Urinary bladder (tissue), 3 donors: ENCODE measurements at regions not wholly inside any gene's neighbourhood (a gene's known extent, or its start where the extent isn't known, plus 50 kb on each side); places are given as distances from the start of the nearest gene placed in this dataset.
"Not testable (repeated sequence)": the region's sequence is repeated elsewhere in the genome, so short reads cannot be mapped to it uniquely, and the experiment has no call there.

ENCODE experiments used
- DNase-seq: peaks from one replicate; pipeline ENCODE4 v3.0.0-alpha.2; 2015; ENCODE audit errors: extremely low spot score
- H3K27ac ChIP-seq: one replicate; pipeline ENCODE4 v1.5.1; 2013; ENCODE audit warnings: low read depth, mild to moderate bottlenecking, moderate library complexity
- H3K36me3 ChIP-seq: one replicate; pipeline ENCODE4 v1.6.1; 2013; ENCODE audit warnings: mild to moderate bottlenecking, moderate library complexity; ENCODE audit not compliant: insufficient read depth
- H3K4me1 ChIP-seq: one replicate; pipeline ENCODE4 v1.6.1; 2013; ENCODE audit warnings: mild to moderate bottlenecking, moderate library complexity; ENCODE audit not compliant: insufficient read depth
- H3K4me3 ChIP-seq: one replicate; pipeline ENCODE4 v1.5.1; 2013; ENCODE audit warnings: low read depth, low read length
- WGBS: extraction: QIAGEN DNeasy Blood & Tissue Kit; methylation state at CpG from one replicate; pipeline ENCODE4 v1.1.7; 2013; 5-methylcytosine and 5-hydroxymethylcytosine counted together
- donor health status: healthy with polysubstance abuse.
- donor health status: healthy.

- DNase-seq, result no peak
- Histone ChIP-seq H3K4me1 (no peaks in the 10 kb centered on the region), H3K36me3 (no peaks in the 10 kb centered on the region), H3K27ac (no peak overlapping the region), H3K4me3 (no peak overlapping the region)
- WGBS, result 70% methylated on average over 2 of the region's 2 CpGs
Measured at GRCh38 chr1:199808110-199808870, 219.2 kb upstream of the NR5A2 start.

- H3K4me1 ChIP-seq, result no peaks in the 10 kb centered on the region
- no peak overlapping the region for H3K4me3 ChIP-seq
- WGBS, result 95% methylated on average over 1 of the region's 1 CpG
- DNase-seq, result no peak
- no peak overlapping the region for H3K27ac ChIP-seq
- no peaks in the 10 kb centered on the region for H3K36me3 ChIP-seq
Measured at GRCh38 chr1:199809311-199809710, 218.2 kb upstream of the NR5A2 start.

- H3K4me3 ChIP-seq, result no peak overlapping the region
- H3K4me1 ChIP-seq, result no peaks in the 10 kb centered on the region
- no peak overlapping the region for H3K27ac ChIP-seq
- DNase-seq, result no peak
- WGBS, result 85% methylated on average over 5 of the region's 5 CpGs
- no peaks in the 10 kb centered on the region for H3K36me3 ChIP-seq
Measured at GRCh38 chr1:199811163-199811562, 216.3 kb upstream of the NR5A2 start.

- Histone ChIP-seq H3K4me3 (no peak overlapping the region), H3K4me1 (no peaks in the 10 kb centered on the region), H3K27ac (no peak overlapping the region), H3K36me3 (no peaks in the 10 kb centered on the region)
- WGBS, result 74% methylated on average over 4 of the region's 4 CpGs
- DNase-seq, result no peak
Measured at GRCh38 chr1:199813198-199813597, 214.3 kb upstream of the NR5A2 start.

GRCh38 chr1:199815947-199816346, 211.6 kb upstream of the NR5A2 start:
- Histone ChIP-seq H3K4me3 (no peak overlapping the region), H3K4me1 (no peaks in the 10 kb centered on the region), H3K36me3 (no peaks in the 10 kb centered on the region), H3K27ac (no peak overlapping the region)
- no peak for DNase-seq
- WGBS, result 68% methylated on average over 3 of the region's 3 CpGs

GRCh38 chr1:199817266-199817665, 210.2 kb upstream of the NR5A2 start:
- Histone ChIP-seq H3K4me3 (no peak overlapping the region), H3K4me1 (no peaks in the 10 kb centered on the region), H3K27ac (no peak overlapping the region), H3K36me3 (no peaks in the 10 kb centered on the region)
- DNase-seq, result no peak
- 47% methylated on average over 1 of the region's 1 CpG for WGBS

GRCh38 chr1:199821029-199821779, 206.3 kb upstream of the NR5A2 start:
- no peak for DNase-seq
- H3K27ac ChIP-seq, result no peak overlapping the region
- H3K4me3 ChIP-seq, result no peak overlapping the region
- no peaks in the 10 kb centered on the region for H3K4me1 ChIP-seq
- WGBS, result 51% methylated on average over 4 of the region's 4 CpGs
- H3K36me3 ChIP-seq, result no peaks in the 10 kb centered on the region

- no peak for DNase-seq
- no peaks in the 10 kb centered on the region for H3K36me3 ChIP-seq
- no peak overlapping the region for H3K4me3 ChIP-seq
- H3K27ac ChIP-seq, result no peak overlapping the region
- WGBS, result 61% methylated on average over 2 of the region's 2 CpGs
- H3K4me1 ChIP-seq, result no peaks in the 10 kb centered on the region
Measured at GRCh38 chr1:199832451-199832850, 195.1 kb upstream of the NR5A2 start.

GRCh38 chr1:199834711-199835110, 192.8 kb upstream of the NR5A2 start:
- no peak overlapping the region for H3K27ac ChIP-seq
- WGBS, result 81% methylated on average over 1 of the region's 1 CpG
- no peaks in the 10 kb centered on the region for H3K4me1 ChIP-seq
- no peak overlapping the region for H3K4me3 ChIP-seq
- no peak for DNase-seq
- H3K36me3 ChIP-seq, result no peaks in the 10 kb centered on the region

- no peak for DNase-seq
- H3K36me3 ChIP-seq, result no peaks in the 10 kb centered on the region
- H3K4me3 ChIP-seq, result no peak overlapping the region
- H3K27ac ChIP-seq, result no peak overlapping the region
- H3K4me1 ChIP-seq, result no peaks in the 10 kb centered on the region
- WGBS, result 75% methylated on average over 2 of the region's 2 CpGs
Measured at GRCh38 chr1:199836430-199836829, 191.1 kb upstream of the NR5A2 start.

GRCh38 chr1:199837321-199837720, 190.2 kb upstream of the NR5A2 start:
- 36% methylated on average over 1 of the region's 1 CpG for WGBS
- no peak for DNase-seq
- no peak overlapping the region for H3K4me3 ChIP-seq
- no peaks in the 10 kb centered on the region for H3K4me1 ChIP-seq
- no peaks in the 10 kb centered on the region for H3K36me3 ChIP-seq
- no peak overlapping the region for H3K27ac ChIP-seq

GRCh38 chr1:199839608-199840007, 187.9 kb upstream of the NR5A2 start:
- WGBS, result 98% methylated on average over 8 of the region's 8 CpGs
- not testable (repeated sequence) for H3K27ac ChIP-seq, H3K4me3 ChIP-seq, H3K36me3 ChIP-seq, H3K4me1 ChIP-seq, DNase-seq

GRCh38 chr1:199843096-199843495, 184.4 kb upstream of the NR5A2 start:
- not testable (repeated sequence) for DNase-seq
- 98% methylated on average over 2 of the region's 2 CpGs for WGBS

GRCh38 chr1:199843861-199844260, 183.6 kb upstream of the NR5A2 start:
- Histone ChIP-seq H3K27ac (no peak overlapping the region), H3K4me1 (no peaks in the 10 kb centered on the region), H3K36me3 (no peaks in the 10 kb centered on the region), H3K4me3 (no peak overlapping the region)
- WGBS, result 7% methylated on average over 2 of the region's 2 CpGs
- DNase-seq, result no peak

More at GRCh38 chr1:199843096-199843495, 184.4 kb upstream of the NR5A2 start:
- H3K36me3 ChIP-seq, H3K27ac ChIP-seq, H3K4me3 ChIP-seq, H3K4me1 ChIP-seq: not testable (repeated sequence)
